Fibroblast of the aortic adventitia (primary cell): ENCODE measurements at regions not wholly inside any gene's neighbourhood (a gene's known extent, or its start where the extent isn't known, plus 50 kb on each side); places are given as distances from the start of the nearest gene placed in this dataset.
"Not testable (repeated sequence)": the region's sequence is repeated elsewhere in the genome, so short reads cannot be mapped to it uniquely, and the experiment has no call there.

Source experiments
- DNase-seq: peaks from one replicate; pipeline ENCODE4 v3.0.0-alpha.2; 2010; ENCODE audit warnings: low read depth
- H3K4me3 ChIP-seq: 2 replicates; pipeline ENCODE4 v1.5.1; 2011; ENCODE audit warnings: low read depth, mild to moderate bottlenecking, control low read depth, low read length, moderate library complexity
- TF ChIP-seq, protein P1 (sequence below): IDR thresholded peaks from 2 replicates; pipeline ENCODE4 v1.5.1; 2011; ENCODE audit warnings: mild to moderate bottlenecking, low read length, control low read depth, inconsistent platforms; ENCODE audit not compliant: insufficient read depth

DNA sequence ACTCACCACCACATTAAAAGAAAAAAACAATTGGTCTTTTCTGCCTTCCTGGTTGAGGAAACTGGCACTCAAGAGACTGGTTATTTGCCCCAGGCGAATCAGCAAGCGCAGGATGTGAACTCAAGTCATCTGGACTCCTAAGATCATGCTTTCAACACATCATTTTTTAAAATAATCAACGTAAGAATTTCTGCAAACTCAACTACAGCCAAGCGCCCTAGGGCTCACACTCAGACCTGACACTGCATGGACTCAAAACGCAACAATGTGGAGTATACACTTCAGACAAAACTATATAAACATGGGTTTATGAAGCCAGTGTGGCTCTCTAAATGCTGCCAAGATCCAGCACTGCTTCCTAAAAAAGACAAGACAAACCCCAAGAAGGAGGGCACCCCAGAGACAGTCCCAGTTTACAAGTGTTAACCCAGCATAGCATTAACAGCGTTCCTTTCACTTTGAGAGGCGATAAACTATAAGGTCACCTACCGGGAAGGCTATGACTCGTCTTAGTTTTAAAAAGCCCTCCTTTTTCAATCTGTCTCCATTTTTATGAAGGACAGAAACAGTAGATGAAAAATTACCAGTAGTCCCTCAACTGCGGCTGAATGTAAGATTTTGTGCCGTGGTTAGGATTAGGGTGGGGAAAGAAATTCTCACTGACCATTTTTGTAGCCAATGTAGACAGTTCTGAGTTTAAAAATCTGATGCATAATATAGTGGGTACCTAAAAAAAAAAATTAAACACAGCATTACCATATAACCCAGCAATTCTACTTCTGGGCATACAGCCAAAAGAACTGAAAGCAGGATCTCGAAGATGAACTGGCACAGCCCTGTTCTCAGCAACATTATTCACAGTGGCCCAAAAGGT is 54.8 kb downstream of the SIPA1L2 start:
- TF ChIP-seq, protein P1, sequence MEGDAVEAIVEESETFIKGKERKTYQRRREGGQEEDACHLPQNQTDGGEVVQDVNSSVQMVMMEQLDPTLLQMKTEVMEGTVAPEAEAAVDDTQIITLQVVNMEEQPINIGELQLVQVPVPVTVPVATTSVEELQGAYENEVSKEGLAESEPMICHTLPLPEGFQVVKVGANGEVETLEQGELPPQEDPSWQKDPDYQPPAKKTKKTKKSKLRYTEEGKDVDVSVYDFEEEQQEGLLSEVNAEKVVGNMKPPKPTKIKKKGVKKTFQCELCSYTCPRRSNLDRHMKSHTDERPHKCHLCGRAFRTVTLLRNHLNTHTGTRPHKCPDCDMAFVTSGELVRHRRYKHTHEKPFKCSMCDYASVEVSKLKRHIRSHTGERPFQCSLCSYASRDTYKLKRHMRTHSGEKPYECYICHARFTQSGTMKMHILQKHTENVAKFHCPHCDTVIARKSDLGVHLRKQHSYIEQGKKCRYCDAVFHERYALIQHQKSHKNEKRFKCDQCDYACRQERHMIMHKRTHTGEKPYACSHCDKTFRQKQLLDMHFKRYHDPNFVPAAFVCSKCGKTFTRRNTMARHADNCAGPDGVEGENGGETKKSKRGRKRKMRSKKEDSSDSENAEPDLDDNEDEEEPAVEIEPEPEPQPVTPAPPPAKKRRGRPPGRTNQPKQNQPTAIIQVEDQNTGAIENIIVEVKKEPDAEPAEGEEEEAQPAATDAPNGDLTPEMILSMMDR, result no peak
- H3K4me3 ChIP-seq, result no peak overlapping the region
- peak; percentile 40 for DNase-seq

DNA sequence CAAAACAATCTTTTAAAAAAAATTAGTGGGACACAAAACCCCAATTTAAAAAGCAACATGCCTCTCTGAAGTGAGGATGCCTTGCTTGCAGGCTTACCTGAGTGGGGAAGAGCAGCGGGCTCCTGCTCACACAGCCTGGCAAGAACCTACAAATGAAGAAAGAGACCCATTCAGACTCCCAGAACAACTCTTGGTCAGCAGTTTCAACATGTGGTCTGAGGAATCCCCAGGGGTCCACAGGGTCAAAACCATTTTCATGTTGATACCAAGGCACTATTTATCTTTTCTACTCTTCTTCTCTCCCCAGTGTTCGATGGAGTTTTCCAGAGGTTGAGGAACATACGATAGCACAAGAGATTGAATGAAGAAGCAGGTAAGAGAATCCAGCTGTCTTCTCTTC is 55.9 kb downstream of the SIPA1L2 start:
- no peak overlapping the region for H3K4me3 ChIP-seq
- no peak for DNase-seq
- TF ChIP-seq, protein P1, result no peak

DNA sequence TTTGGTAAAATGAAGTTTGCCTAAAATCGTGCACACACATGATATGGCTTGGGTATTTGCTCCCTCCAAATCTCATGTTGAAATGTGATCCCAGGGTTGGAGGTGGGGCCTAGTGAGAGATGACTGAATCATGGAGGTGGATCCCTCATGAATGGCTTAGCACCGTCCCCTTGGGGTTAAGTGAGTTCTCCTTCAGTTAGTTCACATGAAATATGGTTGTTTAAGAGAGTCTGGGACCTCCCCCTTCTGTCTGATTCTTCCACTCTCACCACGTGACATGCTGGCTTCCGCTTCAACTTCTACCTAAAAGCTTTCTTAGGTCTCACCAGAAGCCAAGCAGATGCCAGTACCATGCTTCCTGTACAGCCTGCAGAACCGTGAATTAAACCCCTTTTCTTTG is 58.4 kb downstream of the SIPA1L2 start:
- TF ChIP-seq, protein P1, result no peak
- DNase-seq, result peak; percentile 12
- no peak overlapping the region for H3K4me3 ChIP-seq

DNA sequence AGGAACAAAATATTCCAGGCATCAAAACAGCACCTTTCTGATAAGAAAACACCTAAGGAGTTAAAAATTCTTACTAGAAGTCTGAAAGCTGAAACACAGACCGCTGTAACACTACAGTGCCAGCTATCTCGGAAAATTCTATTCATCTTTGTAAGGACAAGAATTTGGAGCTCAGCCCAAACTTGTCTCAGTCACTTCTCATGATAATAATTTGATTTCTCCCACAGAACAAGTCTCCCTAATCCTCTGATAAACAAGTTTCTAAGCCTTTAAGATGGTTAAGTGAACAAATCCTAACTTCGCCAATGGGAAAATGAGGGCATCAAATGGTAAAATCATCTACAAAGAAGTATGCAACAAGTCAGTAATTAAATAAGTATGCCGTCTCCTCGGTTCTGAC is 59.9 kb downstream of the SIPA1L2 start:
- DNase-seq, result peak; percentile 42
- TF ChIP-seq, protein P1, result no peak
- no peak overlapping the region for H3K4me3 ChIP-seq

DNA sequence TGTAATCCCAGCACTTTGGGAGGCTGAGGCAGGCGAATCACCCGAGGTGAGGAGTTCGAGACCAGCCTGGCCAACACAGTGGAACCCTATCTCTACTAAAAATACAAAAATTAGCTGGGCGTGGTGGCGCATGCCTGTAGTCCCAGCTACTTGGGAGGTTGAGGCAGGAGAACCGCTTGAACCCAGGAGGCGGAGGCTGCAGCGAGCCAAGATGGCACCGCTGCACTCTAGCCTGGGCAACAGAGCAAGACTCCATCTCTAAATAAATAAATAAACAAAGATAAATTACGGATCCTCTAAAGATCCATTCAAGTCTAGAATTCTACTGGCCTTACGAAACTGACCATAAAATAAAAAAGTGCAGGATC is 60.4 kb downstream of the SIPA1L2 start:
- not testable (repeated sequence) for DNase-seq, H3K4me3 ChIP-seq

DNA sequence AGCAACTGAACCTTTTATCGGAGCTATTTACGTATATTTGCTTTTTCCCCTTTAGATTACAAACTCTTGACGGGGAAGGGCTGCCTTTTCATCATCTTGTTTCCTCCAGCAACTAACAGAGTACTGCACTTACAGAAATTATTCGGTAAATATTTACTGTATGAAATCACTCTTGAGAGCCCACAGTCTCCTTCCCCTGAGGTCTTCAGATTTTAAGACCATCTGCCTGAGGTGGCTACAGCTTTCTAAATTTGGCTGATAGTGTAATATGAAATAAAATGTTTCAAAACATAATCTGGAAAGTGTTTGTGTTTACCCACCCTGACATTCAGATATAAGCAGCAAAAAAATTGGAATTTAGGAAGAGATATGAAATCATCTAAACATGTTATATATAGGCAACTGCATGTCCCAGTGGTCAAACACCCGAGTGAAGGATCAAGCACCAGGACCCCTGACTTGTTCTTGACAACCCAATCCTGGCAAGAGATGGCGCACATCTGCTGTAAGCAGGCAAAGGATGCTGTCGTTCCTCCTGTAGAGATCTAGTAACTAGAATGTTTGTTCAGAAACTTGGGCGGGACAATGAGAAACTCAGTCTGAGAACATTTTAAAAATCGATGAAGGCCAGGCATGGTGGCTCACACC is 60.9 kb downstream of the SIPA1L2 start:
- no peak overlapping the region for H3K4me3 ChIP-seq
- TF ChIP-seq, protein P1, result no peak
- no peak for DNase-seq

DNA sequence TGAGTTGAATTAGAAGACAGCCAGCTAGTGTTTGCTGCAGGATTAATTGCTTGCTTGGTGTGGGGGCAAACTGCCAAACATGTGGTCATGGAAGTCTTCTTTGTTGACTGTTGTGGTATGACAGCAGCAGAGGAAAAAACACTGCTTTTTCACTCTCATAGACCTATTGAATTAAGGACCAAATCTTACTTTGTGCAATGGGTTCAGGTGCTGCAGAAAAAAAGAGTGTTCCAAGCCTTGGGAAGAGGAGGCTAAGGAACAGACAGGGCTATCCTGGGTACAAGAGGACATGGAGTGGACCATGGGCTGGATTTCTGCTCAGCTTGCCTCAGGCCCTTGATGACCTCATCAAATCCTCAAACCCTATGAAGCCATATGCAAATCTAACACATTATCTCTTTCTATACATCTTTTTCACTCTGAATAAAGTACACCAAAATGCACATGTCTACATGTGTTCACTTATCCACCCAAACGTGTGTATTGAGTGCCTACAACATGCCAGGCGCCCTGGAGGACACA is 61.5 kb downstream of the SIPA1L2 start:
- no peak overlapping the region for H3K4me3 ChIP-seq
- TF ChIP-seq, protein P1, result no peak
- DNase-seq, result no peak
